ENCODE measurements at regions not wholly inside any gene's neighbourhood (a gene's known extent, or its start where the extent isn't known, plus 50 kb on each side); places are given as distances from the start of the nearest gene placed in this dataset.

DNA sequence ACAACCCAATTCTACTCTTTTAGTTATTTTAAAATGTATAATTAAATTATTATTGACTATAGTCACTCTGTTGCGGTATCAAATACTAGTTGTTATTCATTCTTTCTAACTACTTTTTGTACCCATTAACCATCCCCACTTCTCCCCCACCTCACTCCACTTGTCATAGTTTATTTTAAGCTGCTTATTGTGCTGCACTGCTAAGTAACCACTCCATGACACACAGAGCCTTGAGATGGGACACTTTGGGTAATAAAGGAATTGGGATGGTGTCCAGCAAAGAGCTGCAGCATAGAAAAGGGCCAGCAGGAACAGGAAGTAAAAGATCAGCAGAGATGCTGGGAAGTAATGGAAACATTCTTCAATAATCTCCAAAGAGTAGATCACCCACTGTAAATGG lies 123.0 kb downstream of the RPS29 start:
- no peak for DNase-seq

GRCh38 chr14:49461529-49462401 lies 124.4 kb downstream of the RPS29 start:
- no peak for DNase-seq

GRCh38 chr14:49460662-49461061 lies 125.5 kb downstream of the RPS29 start:
- no peak for DNase-seq

DNA sequence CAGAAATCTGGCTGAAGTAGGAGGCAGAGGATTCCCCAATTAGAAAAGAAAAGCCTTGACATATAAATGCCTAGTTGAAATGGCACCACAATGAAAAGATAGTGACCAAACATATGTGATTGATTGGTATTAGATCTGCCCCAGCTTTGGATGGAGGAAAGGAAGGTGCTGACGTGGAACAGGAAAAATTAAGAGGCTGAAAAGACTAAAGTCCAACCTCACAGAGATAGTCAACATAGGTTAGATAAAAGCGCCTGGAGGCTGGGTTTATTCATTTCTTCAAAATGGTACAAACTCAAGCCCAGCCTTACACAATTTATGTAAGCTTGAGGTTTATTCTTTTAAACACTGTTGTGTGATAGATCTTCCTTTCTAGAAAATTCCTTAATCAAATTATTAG lies 129.6 kb downstream of the RPS29 start:
- no peak for DNase-seq

DNA sequence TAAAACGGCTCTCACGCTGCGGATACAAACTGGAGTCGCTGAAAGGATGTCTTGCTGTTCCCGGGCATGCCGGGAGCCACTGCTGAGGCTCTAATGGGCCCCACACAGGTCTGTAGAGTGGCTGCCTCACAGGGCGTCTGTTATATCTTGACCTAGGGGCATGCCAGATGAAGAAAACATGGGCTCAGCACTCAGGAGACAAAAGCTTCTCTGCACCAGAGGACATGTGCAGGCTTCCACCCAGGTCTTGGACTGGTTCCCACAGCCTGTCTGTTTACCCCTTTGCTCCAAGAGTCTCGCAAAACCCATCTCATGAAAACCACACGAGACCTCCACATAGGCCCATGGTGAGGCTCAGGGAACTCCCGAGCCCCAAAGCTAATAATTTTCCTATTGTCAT lies 134.2 kb downstream of the RPS29 start:
- DNase-seq = no peak

DNA sequence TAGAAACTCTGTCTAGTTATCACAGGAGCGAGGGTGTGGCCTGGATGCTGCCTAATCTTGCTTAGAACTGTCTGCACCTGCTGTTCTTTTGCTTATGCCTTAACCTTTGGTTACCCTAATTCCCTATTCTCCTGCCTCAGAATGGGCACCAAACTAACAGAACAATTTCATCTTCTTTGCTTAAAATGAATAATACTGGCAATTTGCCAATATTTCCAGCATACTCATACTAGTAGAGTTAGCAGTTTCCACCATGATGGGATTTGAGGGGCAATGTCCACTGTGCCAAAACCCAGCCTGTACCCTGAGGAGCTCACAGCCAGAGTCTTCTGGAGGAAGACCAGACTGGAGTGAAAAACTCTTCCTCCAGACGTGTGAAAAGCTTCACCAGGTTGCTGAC lies 136.4 kb downstream of the RPS29 start:
- no peak for DNase-seq

GRCh38 chr14:49447540-49448107 lies 138.6 kb downstream of the RPS29 start:
- no peak for DNase-seq

DNA sequence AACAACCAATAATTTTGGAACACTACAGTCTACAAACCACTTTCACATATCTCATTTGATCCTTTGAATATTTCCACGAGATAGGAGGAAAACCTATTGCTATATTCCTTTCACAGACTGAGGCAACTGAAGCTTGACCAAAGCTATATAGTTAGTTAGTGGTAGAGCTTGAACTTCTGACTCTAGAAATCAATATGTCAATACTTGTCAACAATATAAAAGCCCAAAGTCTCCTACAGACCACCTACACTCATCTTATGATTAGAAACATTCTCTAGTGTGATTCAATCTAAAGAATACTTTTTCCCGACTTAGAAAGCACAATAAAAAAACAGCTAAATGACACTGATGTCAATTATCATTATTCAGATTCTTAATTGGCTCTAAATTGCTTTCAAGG lies 139.4 kb downstream of the RPS29 start:
- DNase-seq = no peak

DNA sequence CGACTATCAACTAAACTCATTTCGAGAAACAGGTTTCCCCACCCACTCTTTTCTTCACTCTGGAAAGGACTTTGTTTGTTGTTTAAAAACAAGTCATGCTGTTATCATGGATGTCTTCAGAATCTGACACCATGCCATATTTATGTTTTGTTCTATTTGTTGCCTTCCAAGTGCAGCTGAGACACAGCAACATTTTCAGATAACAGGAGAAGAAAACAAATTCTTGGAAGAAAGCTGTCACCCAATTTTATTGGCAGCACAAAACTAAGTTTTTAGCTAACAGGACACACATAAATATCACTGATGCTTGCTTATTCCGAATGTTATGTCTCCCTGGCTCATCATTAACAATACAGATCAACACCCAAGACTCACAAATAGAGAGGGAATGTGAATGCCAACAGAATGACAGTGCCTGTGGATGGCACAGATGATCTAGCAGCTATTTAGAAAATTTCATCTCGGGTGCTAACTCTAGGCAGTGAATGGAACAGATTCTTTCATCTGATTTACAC lies 147.9 kb downstream of the RPS29 start:
- DNase-seq = no peak

- no peak for DNase-seq
These were observed 158.1 kb downstream of the RPS29 start for GRCh38 chr14:49428076-49428475.

- no peak for DNase-seq
These were observed 159.1 kb downstream of the RPS29 start for GRCh38 chr14:49427117-49427516.

DNA sequence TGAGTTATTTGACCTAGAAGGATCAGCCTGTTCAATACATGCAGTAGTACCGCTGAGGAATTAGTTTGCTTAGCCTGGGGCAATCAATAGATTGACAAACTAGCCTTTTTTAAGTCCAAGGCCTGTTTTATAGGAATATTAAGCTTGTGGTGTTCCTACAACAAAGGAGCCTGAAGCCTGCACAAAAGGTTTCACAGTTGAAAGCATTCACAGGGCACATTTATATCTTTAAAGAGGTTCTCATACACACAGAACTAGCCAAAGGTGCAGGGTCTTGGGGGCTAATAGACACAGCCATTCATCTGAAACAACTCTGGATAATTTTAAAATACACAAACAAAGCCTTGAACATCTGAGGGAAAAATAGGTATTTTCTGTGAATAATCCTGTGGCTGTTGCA lies 160.3 kb downstream of the RPS29 start:
- DNase-seq = no peak

- no peak for DNase-seq
These were observed 161.5 kb downstream of the RPS29 start for GRCh38 chr14:49424436-49425331.

DNA sequence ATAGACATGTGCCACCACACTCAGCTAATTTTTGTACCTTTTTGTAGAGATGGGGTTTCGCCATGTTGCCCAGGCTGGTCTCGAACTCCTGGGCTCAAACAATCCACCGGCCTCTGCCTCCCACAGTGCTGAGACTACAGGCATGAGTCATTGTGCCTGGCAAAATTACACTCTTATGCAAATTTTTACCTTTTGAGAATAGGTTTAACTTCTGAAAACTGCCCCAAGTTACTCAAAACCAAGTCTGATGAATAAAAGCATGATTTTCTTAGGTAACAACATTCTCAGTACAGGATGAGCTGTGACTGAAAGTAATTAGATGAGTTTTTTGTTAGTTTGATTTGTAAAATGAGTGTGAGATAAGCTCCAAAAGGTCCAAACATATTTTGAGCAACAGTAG lies 166.0 kb downstream of the RPS29 start:
- no peak for DNase-seq

DNA sequence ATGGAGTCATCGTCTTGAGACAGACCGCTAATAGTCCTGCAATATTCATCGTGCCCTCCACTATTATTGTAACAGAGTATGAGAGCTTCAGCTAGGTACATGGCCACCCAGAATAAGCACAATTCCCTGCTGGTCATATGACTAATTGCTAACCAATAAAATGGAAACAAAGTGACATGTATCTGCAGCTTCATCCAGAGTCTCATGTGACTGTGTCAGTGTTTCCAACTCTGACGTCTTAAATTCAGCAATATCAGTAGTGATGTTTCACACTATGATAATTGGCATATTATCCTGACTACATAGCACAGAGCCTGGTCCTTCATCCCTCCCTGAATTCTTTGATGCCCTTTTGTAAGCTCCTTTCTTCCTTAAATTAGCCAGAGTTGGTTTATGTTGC lies 167.4 kb downstream of the RPS29 start:
- DNase-seq = no peak

DNA sequence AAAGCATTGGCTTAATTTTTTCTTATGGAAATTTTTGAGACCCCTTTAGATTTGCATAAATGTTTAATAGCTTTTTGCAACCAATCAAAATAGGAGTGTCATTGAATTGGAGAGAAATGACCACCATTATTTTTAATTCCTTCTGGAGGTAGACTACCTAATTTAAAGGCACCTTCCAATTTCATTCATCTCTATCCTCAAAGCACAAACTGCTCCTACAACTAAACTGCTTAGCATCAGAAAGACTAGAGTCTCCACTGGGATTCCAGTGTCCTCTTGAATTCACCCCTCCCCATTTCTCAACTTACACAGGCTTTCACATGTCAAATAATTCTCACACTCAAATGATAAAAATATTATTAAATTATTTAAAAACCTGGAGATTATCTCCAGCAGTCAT lies 168.4 kb downstream of the RPS29 start:
- DNase-seq = no peak

DNA sequence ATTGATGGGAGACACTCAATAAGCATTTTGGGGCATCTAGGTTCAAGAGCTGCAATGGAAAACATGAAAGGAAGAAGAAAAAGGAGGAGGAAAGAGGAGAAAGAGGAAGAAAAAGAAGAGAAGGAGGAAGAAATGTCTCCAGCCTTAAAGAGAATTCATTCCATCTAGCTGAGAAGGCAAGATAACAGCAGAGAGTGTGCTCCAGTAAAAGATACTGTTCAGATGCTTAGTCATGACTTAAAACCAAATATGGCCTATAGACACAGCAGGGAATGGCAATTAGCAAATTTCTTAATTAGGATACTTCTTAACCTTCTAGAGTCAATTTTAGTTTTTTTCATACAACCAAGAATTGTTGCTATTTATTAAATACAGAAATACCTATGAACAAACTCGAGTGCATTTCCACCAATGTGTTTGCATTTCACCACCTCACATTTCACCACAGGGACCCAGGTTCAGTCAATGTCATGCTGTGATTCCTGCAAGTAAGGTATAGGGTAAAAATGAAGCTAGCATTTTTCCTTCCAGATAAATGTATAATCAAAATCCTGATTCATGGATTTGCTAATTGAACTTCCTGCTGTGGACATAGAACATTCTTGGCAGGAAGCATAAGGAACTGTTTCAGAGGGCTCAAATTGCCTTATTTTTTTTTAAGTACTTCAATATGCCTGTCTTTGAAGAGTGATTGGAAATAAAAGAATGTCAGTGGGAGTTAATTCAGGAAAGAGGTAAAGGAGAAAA lies 177.8 kb downstream of the RPS29 start:
- no peak for DNase-seq

DNA sequence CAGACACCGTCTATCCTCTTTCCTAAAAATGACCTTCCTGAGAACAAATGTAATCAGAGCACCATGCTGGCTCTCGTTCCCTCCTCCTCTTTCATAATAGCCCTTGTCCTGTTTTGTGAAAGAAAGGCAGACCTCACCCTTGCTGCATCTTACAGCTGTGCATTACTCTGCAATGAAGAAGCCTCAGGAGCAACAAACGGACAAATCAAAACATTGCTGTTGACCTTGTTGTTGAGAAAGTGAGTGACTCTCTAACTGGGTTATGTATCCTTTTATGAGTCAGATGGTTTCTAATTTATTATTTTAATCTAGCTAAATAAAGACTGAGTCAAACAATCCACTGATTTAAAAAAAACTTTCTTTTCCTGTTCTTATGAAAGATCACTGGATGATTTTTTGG lies 180.9 kb downstream of the RPS29 start:
- DNase-seq = no peak

GRCh38 chr14:49401373-49401772 lies 184.8 kb downstream of the RPS29 start:
- DNase-seq = no peak

DNA sequence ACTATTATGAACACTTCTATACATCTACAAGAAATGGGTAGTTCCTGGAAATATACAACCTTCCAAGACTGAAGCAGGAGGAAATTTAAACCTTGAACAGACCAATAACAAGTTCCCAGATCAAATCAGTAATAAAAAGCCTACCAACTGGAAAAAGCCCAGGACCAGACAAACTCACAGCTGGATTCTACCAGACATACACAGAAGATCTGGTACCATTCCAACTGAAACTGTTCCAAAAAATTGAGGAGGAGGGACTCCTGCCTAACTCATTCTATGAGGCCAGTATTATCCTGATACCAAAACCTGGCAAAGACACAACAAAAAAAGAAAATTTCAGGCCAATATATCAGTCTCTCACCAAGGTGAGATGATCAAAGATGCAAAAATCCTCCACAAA lies 189.4 kb downstream of the RPS29 start:
- DNase-seq = no peak

DNA sequence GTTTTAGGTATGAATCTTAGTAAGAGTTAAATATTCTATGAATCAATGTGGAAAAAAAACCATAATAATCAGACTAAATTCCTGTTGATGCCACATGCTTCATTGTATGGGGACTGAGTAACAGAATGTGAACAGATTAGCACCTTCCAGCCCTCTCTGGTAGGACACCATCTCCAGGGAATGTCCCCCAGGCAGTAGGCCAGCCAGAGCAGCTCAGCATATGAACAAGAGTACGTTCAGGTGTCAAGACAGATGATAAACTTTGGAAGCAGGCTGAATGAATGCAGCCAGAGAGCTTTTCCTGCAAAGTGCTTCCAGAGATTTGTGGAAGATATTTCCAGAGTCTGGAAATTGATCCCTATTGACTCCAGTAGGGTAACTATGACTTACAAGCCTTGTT lies 204.4 kb downstream of the RPS29 start:
- no peak for DNase-seq

- no peak for DNase-seq
These were observed 218.5 kb downstream of the RPS29 start for GRCh38 chr14:49367696-49368095.

- no peak for DNase-seq
These were observed 219.8 kb downstream of the RPS29 start for GRCh38 chr14:49366416-49366815.
